ENCODE measurements at regions not wholly inside any gene's neighbourhood (a gene's known extent, or its start where the extent isn't known, plus 50 kb on each side); places are given as distances from the start of the nearest gene placed in this dataset.

- H3K27ac ChIP-seq (ENCODE audit: low read length) = no peak overlapping the region
- DNase-seq (ENCODE audit: low read depth, low spot score) = no peak
- ChIA-PET CTCF (no interaction called here), POLR2A (no interaction called here)
- no peak for ATAC-seq
- no TSS peak for BruUV-seq (replicated peaks)
- no peak for TF ChIP-seq CTCF (IDR thresholded peaks at IDR 0.05)
- no peak for TF ChIP-seq REST (IDR thresholded peaks at IDR 0.05; ENCODE audit: insufficient read depth in 1 of 2, low read depth in 2 of 2, low read length in 1 of 2)
- no peak for TF ChIP-seq SIN3A (IDR thresholded peaks at IDR 0.05; ENCODE audit: borderline replicate concordance, insufficient read depth, low read depth, low read length)
- TF ChIP-seq TCF7L2 (IDR thresholded peaks at IDR 0.05; ENCODE audit: low read depth, low read length) = no peak
- no peak for TF ChIP-seq POLR2AphosphoS5 (IDR thresholded peaks at IDR 0.05; ENCODE audit: low read depth, low read length)
- no peaks in the 10 kb centered on the region for H3K9me3 ChIP-seq (ENCODE audit: control insufficient read depth, insufficient read depth, low read depth, low read length)
- in situ Hi-C loops (cut with HindIII; ENCODE audit: low pct_unique_long_range_greater_than_20kb, low sequenced_read_pairs) (no loop called here), intact Hi-C loops (cut with micrococcal nuclease; ENCODE audit: unreplicated experiment) (no loop called here)
- H3K27me3 ChIP-seq (ENCODE audit: control insufficient read depth, insufficient read depth, low read length) = peaks cover 3% of the 10 kb centered on the region; the same call in 1 of the 2 replicates
- no peaks in the 10 kb centered on the region for H3K4me1 ChIP-seq (ENCODE audit: control insufficient read depth, insufficient read depth, low read length)
- H3K4me3 ChIP-seq (ENCODE audit: low read depth in 2 of 2, low read length in 2 of 2) = no peak overlapping the region
- no peaks in the 10 kb centered on the region; the same call in 1 of the 2 replicates for H3K36me3 ChIP-seq (ENCODE audit: control insufficient read depth, insufficient read depth, low read length)
Measured at GRCh38 chr2:235201756-235202155, 249.9 kb downstream of the SH3BP4 start.

GRCh38 chr2:235204948-235205347 is 253.1 kb downstream of the SH3BP4 start:
- Histone ChIP-seq H3K4me3 (ENCODE audit: low read depth in 2 of 2, low read length in 2 of 2) (no peak overlapping the region), H3K9me3 (ENCODE audit: control insufficient read depth, insufficient read depth, low read depth, low read length) (no peaks in the 10 kb centered on the region), H3K36me3 (ENCODE audit: control insufficient read depth, insufficient read depth, low read length) (no peaks in the 10 kb centered on the region; the same call in 1 of the 2 replicates), H3K27ac (ENCODE audit: low read length) (no peak overlapping the region), H3K27me3 (ENCODE audit: control insufficient read depth, insufficient read depth, low read length) (peaks cover 6% of the 10 kb centered on the region; the same call in 1 of the 2 replicates), H3K4me1 (ENCODE audit: control insufficient read depth, insufficient read depth, low read length) (no peaks in the 10 kb centered on the region)
- ATAC-seq = no peak
- BruUV-seq (replicated peaks) = no TSS peak
- POLR2A ChIA-PET = no interaction called here
- intact Hi-C loops (cut with micrococcal nuclease; ENCODE audit: unreplicated experiment) (no loop called here), in situ Hi-C loops (cut with HindIII; ENCODE audit: low pct_unique_long_range_greater_than_20kb, low sequenced_read_pairs) (no loop called here)
- TF ChIP-seq REST (IDR thresholded peaks at IDR 0.05; ENCODE audit: insufficient read depth in 1 of 2, low read depth in 2 of 2, low read length in 1 of 2) (no peak), POLR2AphosphoS5 (IDR thresholded peaks at IDR 0.05; ENCODE audit: low read depth, low read length) (no peak), SIN3A (IDR thresholded peaks at IDR 0.05; ENCODE audit: borderline replicate concordance, insufficient read depth, low read depth, low read length) (no peak), CTCF (IDR thresholded peaks at IDR 0.05) (no peak), TCF7L2 (IDR thresholded peaks at IDR 0.05; ENCODE audit: low read depth, low read length) (no peak)
- CTCF ChIA-PET = no interaction called here
- no peak for DNase-seq (ENCODE audit: low read depth, low spot score)
